ENCODE measurements at regions not wholly inside any gene's neighbourhood (a gene's known extent, or its start where the extent isn't known, plus 50 kb on each side); places are given as distances from the start of the nearest gene placed in this dataset.

GRCh38 chr9:78923966-78924659 lies 627.2 kb downstream of the PSAT1 start:
- TF ChIP-seq, protein P1, sequence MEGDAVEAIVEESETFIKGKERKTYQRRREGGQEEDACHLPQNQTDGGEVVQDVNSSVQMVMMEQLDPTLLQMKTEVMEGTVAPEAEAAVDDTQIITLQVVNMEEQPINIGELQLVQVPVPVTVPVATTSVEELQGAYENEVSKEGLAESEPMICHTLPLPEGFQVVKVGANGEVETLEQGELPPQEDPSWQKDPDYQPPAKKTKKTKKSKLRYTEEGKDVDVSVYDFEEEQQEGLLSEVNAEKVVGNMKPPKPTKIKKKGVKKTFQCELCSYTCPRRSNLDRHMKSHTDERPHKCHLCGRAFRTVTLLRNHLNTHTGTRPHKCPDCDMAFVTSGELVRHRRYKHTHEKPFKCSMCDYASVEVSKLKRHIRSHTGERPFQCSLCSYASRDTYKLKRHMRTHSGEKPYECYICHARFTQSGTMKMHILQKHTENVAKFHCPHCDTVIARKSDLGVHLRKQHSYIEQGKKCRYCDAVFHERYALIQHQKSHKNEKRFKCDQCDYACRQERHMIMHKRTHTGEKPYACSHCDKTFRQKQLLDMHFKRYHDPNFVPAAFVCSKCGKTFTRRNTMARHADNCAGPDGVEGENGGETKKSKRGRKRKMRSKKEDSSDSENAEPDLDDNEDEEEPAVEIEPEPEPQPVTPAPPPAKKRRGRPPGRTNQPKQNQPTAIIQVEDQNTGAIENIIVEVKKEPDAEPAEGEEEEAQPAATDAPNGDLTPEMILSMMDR (conservative IDR thresholded peaks at IDR 0.05; ENCODE audit: low read depth, low read length) = no peak
- TF ChIP-seq EZH2 (IDR thresholded peaks at IDR 0.05; ENCODE audit: borderline replicate concordance, low read depth, low read length, poor library complexity, severe bottlenecking) = no peak

All from A673 (cell line).